ENCODE measurements at regions not wholly inside any gene's neighbourhood (a gene's known extent, or its start where the extent isn't known, plus 50 kb on each side); places are given as distances from the start of the nearest gene placed in this dataset.

DNA sequence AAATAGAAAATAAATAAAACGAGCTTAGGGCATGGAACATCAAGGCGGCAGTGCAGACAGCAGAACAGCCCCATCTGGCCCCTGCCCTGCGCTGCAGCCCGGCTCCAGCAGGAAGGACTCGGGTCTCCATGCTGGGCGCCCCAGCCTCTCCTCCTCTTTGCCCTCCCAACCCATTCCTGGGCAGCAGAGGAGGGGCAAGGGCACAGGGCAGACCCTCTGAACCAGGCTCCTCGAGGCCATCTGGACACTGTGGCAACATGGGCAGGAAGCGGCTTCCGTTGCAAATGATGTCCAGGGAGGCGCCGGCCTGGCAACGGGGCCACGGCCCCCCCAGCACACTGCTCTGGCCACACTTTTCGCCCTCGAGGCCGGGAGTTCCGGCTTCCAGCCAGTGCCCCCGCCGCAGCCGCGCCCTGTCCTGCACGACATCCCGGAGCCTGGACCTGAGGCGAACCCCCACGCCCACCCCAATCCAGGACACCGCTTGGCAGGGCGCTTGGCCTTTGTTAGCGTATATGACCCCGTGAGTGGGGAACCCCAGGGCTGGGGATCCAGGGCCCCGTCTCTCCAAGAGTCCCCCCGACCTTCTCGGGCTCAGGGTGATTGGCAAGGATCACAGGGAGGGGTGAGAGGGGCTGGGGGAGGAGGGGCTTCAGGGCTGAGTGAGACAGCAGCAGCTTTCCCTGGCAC, 192.1 kb downstream of the IGLL1 start (continued):
- TF ChIP-seq RFX5 (IDR thresholded peaks at IDR 0.05; ENCODE audit: borderline replicate concordance, low read depth, low read length) (no peak), BCL11A (IDR thresholded peaks at IDR 0.05; ENCODE audit: low read depth in 2 of 2, low read length in 2 of 2) (no peak), CHD2 (IDR thresholded peaks at IDR 0.05; ENCODE audit: low read length) (no peak)
- TF ChIP-seq, protein P1, sequence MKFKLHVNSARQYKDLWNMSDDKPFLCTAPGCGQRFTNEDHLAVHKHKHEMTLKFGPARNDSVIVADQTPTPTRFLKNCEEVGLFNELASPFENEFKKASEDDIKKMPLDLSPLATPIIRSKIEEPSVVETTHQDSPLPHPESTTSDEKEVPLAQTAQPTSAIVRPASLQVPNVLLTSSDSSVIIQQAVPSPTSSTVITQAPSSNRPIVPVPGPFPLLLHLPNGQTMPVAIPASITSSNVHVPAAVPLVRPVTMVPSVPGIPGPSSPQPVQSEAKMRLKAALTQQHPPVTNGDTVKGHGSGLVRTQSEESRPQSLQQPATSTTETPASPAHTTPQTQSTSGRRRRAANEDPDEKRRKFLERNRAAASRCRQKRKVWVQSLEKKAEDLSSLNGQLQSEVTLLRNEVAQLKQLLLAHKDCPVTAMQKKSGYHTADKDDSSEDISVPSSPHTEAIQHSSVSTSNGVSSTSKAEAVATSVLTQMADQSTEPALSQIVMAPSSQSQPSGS (IDR thresholded peaks at IDR 0.05; ENCODE audit: low read length): no peak

All from H1 (cell line).